Testis (tissue), 2 donors: ENCODE measurements at regions not wholly inside any gene's neighbourhood (a gene's known extent, or its start where the extent isn't known, plus 50 kb on each side); places are given as distances from the start of the nearest gene placed in this dataset.

Experiments used
- CTCF ChIP-seq, 3 experiments: fragments of 450-650 bp in 2 of 3; fragments of 200-600 bp in 1 of 3; sonication (generic) in 1 of 3; IDR thresholded peaks; one replicate each; pipeline ENCODE4 v1.5.1; 2016 to 2019; ENCODE audit warnings: antibody characterized with exemption in 3 of 3, mild to moderate bottlenecking in 2 of 3, moderate library complexity in 1 of 3
- POLR2A ChIP-seq: fragments of 450-650 bp; IDR thresholded peaks from one replicate; pipeline ENCODE4 v1.6.1; 2017; ENCODE audit warnings: antibody characterized with exemption, mild to moderate bottlenecking, moderate library complexity

DNA sequence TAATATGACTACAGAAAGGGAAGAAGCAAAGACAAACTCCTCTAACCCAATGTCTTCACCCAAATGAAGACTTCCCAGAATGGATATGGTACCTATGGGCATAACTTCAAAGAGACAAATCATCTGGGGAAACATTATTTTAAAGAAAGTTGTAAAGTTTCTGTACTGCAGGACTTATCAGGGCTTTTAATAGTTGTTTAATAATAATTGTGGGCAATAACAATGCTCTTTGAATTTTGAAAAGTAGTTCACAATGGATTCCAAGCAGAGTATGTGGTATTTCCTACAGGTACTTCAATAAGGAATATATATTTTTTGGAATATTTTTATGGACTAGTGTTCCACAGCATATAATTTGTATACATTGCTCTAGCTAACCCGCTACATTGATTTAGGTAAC is 503.1 kb downstream of the MCTP2 start:
- TF ChIP-seq CTCF (IDR thresholded peaks at IDR 0.05): no peak
- TF ChIP-seq POLR2A: no peak
